NOMO-1 treated with dmso at 0.1 percent for 144 hours (cell line): ENCODE measurements at regions not wholly inside any gene's neighbourhood (a gene's known extent, or its start where the extent isn't known, plus 50 kb on each side); places are given as distances from the start of the nearest gene placed in this dataset.

Source experiments
- DNase-seq: peaks from one replicate; lab custom pipeline; 2025; ENCODE audit not compliant: unreplicated experiment; lab: John Stamatoyannopoulos, UW

DNA sequence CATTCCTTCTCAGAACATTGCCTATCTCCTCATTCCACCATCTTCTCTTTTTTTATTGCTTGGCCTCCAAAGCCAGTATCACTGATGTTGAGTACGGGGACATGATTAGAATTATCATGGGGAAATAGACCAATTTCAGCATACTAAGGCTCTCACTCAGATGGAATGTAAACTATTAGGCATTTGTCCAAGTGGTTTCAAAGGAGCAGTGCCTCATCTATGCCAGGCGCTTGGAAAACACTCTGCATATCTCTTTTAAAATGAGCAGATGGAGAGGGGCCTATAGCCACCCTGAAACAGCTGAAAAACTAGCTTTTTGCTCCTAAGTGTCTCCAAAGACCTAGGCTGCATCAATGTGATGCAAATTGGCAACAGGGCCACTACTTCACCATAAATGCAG lies 150.8 kb upstream of the DIPK2B start:
- DNase-seq, result no peak

DNA sequence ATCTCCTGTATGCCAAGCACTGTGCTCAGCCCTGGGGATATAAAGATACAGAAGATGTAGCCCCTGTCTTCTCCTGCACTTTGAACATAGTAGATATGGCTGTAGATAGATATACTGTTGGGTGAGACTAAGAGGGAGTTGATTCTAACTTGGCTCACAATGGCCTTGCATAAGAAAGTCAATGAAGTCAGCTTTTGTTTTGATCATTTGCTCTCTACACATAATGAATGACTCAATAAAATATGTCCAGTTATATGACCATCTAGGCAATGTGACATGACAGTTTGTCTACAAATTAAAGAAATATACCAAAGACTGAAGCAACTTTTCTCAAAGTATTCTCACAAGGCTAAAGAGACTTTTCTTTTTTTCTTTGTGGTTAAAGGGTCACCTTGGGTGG lies 147.6 kb upstream of the DIPK2B start:
- no peak for DNase-seq

DNA sequence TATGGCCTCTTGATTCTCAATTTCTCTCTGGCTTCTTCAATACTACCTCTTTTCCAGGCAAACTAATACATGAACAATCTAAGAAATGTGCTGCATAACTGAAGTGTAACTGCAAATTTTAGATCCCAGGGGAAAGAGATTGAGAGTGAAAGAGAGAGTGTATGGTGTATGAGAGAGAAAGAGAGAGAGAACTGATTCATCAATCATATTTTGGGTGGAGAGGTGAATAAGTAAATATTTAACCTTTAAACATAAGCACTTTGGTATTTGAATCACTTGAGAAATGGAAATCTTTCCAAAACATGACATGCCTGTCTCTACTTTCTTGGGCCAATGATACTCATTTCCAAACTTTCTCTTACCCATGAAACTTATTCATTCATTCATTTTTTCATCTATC lies 147.2 kb upstream of the DIPK2B start:
- no peak for DNase-seq

DNA sequence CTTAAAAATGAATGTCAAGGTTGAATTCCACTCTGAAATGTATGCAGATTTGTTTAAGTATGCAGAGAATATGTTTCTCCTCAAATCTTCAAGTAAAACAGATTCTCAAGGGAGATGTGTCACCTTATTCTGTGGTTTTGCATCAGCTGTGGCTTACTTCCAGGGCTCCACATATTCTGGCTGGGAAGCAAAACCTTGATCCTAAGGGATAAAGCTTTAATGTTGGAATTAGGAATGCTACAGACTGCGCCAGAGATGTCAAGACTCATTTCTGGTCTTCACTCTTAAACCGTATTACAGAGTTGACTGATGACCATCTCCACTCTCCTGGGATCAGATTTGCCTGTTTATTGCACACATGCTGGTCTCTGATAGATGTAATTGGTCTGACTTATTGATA lies 143.9 kb upstream of the DIPK2B start:
- DNase-seq, result no peak

DNA sequence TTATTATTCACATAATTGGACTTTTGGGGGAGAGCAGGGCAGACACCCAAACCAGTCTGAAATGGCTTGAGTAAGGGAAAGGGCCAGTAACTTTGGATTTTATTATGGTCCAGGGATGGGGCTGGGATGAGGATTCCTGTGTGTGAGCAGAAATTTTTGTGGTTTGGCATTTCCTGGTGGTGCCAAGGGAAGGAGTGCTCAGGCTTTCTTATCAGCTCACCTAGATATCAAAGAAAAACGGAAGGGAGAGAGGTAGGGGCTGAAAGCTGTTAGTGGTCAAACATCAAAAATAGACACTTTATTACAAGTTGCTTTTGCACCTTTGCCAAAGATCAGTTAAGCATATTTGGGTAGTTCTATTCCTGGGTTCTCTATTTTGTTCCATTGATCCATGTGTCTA lies 128.5 kb upstream of the DIPK2B start:
- DNase-seq, result no peak

DNA sequence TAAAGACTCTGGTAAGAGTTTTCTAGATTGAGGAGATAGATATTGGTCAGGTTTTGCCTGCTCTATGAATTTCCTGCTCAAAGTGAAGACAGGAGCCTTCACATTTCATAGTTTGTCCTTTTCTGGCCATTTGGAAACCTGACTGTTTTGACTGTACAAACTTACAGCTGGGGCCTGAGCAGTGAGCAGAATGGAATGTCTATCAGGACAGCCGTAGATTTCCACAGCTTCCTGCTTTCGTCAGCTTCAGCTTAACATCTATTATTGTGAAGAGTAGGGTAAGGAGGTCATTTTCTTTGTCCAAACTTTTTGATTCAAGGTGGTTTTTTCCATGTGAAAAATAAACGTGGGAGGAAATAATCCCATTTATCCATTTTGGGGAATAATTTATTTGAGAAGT lies 124.3 kb upstream of the DIPK2B start:
- no peak for DNase-seq

DNA sequence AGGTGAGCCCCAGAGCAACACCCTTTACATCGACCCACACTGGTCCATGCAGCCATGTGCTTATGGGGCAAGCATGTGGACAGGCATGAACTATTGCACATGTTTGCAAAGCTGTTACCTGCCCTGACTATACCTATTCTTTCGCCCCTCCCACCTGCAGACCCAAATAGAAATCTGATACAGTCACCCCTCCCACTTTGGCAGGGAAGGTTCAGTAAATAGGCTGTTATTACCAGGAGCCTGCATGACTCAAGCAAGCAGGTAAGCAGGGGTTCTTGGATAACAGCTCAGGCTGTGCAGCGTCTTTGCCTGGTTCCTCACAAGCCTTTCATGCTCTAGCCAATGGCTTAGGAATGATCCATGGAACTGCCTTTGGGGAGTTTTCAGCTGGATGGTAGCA lies 122.7 kb upstream of the DIPK2B start:
- no peak for DNase-seq

DNA sequence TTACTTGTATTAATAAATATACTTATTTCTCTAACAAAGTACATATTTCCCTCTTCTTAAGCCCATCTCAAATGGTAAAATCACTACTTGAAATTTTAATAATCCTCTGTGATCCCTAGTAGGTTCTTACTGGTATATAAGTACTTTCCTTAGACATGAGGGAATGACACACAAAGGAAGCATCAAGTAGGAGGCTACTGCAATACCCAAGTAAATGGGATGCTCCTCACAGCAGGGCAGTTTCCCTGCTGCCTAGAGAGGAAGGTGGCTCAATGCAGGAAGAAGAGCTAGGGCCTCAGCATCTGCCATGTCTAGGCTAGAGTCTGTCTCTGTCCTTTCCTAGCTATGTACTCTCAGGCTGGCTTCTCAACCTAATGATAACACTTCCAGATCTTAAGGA lies 122.1 kb upstream of the DIPK2B start:
- no peak for DNase-seq

DNA sequence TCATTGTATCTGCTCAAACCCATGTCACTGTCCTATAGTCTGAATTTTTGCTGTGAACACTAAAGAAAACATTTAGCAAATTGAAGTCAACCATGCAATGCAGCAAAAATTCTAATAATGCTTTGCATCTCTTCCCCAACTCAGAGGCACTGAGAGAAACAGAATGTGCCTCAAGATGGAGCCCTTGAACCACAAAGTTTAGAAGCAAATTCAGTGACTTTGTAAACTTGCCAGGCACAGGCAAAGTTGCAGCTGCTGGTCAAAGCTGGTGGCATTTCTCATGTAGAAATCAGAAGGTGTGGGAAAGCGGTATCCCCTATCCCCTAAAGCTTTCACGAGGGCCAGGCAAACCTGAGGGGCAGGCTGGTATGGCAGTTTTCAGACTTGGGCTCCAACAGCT lies 121.7 kb upstream of the DIPK2B start:
- DNase-seq, result no peak

DNA sequence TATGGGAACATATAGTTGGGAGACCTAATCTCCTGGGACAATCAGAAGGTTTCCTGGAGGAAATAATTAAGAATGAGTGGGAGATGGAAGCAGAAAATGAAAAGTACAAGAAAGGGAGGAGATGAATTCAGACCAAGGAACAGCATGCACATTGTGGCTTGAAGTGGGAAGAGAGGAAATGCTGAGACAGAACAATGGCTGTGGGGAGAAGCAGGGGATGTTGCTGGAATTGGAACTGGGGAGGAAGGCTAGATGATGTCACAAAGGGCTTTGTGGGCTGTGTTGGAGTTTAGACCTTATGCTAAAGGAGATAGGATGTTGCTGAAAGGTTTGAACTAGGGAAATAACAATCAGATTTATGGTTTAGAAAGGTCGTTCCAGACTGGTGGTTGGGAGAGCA lies 119.5 kb upstream of the DIPK2B start:
- no peak for DNase-seq

DNA sequence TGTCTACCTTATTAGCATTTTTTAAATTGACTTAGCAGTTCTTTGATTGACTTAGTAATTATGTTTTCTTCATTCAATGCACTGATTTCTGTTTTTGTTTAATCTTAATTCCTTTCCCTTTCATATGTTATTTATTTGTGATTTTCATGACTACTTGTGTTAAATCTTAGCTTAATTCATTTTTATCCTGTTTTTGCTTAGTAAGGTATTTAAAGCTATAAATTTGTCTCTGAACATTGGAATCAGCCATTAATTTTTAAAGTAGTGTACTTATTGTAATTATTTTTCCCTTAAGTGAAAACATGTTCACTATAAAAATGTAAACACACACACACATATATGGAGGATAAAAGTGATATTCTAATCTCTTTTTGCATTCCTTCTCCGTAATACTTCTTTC lies 109.1 kb upstream of the DIPK2B start:
- DNase-seq, result no peak

DNA sequence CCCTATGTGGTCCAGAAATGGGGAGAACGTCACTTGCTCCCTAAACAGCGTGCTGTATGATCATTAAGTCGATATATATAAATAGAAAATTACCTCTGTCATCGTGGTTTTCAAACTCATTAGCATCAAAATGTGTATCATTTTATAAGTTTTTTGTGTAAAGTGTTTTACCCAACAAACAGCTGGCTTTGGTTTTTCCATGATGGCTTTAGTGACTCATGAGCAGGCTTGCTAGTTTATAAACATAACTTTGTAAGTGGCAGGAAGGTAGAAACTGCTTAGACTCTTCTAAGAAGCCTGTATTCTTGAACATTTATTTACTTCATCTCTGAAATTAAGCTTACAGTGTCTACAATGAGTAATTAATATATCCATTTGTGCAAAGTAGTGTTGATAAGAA lies 108.4 kb upstream of the DIPK2B start:
- DNase-seq, result no peak

DNA sequence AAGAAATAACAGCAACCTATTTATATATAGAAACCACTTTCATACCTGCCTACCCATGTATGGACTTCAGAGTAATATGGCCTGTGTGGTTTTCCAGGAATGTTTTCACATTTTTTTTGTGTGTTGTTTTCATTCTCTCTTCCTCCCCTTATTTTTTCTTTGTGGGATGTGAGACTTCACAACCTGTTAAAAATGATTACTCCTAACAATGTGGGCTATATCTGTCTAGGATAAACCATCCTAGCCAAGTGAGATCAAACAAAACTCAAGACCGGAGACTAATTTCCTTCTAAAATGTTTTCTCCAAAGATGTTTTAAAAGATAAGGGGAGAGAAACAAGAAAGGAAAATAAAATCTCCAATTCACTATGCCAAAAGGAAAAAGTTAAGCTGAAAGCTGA lies 106.1 kb upstream of the DIPK2B start:
- no peak for DNase-seq

DNA sequence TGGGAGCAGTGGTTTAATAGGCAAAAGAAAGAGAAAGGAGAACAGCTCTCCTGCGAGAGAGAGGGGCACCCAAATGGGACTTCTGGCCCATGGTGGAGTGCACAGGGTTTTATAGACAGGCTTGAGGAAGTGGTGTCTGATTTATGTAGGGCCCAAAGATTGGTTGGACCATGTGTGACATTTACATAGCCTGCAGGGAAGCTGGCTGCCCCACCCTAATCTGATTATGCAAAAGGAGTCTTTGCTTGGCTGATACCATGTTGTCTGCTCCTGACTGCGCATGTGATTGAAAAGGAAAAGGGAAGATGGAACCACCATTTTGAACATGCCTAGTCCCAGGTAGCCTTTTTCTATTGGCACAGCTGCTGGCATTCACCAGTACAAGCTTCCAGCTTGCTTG lies 100.0 kb upstream of the DIPK2B start:
- no peak for DNase-seq

DNA sequence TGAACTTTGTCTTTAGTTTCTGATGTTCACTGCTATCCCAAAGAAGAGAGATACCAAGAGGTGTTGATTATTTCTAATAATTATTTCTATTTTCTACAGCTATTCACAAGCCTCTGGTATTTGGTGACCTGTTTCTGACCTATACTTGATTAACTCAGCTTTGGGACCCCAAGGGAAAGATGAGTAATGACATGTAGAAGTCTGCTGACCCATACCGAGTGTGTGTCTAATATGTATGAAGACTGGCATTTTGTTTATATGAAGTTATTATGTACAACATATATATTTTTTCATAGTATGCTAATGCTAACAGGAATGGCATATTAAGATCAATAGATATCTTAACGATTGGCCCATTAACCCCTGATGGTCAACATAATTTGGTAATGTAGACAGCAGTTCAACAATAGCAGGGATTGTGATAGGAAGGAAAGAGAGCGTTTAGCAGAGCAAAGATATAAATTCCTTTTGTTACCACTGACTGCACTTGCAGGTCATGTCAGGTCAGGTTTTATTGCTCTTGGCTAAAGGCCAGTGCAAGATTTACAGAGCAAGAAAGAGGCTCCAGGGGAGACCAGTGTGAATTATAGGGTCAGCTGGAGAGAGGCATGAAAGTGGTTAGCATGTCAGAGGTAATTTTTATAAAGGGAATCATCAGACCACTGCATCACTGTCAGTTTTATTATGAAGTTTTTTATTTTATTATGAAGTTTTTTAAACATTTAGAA lies 94.7 kb upstream of the DIPK2B start:
- no peak for DNase-seq

DNA sequence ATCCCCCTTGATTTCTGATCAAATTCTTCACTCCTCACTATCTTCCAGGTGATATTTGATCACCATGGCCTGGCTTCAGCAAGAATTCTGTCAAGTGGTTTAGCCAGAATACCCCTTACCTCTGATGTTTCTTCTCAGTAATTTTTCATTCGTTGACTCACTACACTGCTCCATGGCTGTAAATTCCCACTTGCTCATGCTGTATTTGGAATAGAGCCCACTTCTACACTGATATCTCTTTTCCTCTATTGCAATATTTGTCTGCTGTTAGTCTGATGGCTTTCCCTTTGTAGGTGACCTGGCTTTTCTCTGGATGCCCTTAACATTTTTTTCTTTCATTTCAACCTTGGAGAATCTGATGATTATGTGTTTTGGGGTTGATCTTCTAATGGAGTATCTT lies 73.9 kb upstream of the DIPK2B start:
- DNase-seq, result no peak

DNA sequence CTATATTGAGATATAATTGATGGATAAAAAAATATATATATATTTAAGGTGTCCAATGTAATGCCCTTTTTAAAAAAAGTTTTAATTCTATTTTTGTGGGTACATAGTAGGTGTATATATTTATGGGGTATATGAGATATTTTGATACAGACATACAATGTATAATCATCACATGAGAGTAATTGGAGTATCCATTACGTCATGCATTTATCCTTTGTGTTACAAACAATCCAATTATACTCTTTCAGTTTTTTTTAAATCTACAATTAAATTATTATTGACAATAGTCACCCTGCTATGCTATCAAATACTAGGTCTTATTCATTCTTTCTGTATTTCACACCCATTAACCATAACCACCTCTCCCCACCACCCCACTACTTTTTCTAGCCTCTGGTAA lies 66.3 kb upstream of the DIPK2B start:
- DNase-seq, result no peak

DNA sequence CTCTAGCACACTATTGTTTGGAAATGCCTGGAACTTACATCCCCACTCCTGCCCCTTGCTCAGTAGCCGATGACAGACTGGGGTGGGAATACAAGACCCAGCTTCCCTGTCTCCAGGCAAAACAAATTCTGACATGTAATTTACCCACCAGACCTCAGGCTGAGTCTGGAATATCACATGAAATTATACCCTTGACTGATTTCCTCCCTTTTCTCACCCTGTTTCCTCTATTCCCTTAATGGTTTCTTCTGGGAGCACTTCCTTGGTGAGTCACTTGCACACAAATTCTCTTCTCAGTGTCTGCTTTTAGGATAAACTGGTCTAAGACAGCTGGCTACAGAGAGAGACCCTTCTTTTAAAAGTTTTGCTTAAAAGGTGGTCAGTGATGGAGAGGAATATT lies 65.8 kb upstream of the DIPK2B start:
- no peak for DNase-seq

DNA sequence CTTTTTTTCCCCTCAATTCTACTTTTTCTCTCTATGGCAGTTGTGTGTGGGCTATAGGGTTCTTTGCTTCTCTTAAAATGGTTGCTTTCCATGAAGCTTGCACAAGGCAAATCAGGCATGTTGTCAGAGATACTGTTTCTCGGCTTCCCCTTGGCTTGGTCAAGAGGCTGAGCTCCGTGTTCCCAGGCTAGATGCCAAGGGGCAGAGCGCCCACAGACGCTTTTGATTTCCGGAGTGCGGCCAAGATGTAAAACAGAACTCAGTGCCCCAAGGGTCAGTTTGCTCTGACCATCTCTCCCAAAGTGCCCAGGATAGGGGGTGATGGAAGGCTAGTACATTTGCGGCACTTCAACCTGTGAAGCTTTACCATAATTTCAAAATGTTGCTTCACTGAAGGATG lies 64.2 kb upstream of the DIPK2B start:
- DNase-seq, result no peak

DNA sequence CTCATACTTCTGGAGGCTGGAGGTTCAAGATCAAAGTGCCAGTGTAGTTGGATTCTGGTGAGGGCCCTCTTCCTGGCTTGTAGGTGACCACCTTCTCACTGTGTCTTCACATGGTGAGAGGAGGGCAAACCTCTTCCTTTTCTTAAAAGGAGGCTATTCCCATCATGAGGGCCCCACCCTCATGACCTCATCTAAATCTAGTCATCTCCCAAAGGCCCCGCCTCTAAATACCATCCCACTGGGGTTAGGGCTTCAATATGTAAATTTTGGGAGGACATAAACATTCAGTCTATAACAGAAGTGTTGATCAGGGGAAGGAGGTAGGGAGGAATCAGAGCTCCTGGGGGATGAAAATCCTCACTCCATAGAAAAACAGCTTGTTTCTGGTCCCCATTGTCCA lies 60.8 kb upstream of the DIPK2B start:
- DNase-seq, result no peak

DNA sequence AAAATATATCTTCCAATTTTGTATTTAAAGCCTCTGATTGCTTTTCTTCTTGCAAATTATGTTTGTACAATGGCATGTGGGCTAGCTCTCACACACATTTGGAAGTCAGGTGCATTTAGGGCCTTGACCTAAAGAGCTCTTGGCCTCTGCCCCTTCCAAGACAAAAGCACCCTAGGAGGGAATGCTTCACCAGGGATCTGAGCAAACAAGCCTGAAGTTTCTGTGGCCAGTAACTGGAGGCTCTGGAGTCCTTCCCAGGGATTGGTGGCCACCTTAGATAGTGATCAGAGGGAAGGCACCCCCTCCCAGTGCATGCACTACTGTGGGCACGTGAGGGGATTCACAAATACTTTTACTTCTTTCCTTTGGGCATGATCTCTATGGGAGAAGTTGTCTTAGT lies 60.3 kb upstream of the DIPK2B start:
- DNase-seq, result no peak

DNA sequence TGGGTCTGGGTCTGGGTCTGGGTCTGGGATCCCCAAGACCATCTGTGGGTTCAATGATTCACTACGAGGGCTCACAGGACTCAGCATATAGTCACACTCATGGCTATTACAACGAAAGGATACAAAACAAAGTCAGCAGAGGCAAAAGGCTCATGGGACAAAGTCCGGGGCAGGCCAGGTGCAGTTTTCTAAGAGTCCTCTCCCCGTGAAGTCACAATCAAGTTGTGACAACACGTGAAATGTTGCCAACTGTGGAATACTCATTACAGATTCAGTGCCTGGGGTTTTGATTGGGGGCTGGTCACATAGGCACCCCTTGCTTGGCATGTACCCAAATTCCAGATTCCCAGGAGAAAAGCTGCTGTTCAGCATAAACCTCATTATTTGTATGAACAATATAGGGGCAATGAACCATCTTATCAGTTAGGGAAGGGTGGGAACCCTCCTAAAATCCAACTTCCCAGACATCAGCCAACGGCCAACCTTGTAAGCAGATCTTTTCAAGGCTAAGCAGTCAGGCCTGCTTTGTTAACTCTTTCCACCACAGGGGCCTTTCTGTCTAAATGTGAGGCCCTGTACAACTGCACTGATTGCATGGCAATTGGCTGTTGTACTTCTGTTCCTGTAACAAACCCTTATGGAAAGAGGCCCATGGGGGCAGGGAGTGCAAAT lies 58.2 kb upstream of the DIPK2B start:
- no peak for DNase-seq
